Activated naive CD8-positive, alpha-beta T cell treated with anti-CD3 and anti-CD28 coated beads for 36 hours (primary cell): ENCODE measurements at regions not wholly inside any gene's neighbourhood (a gene's known extent, or its start where the extent isn't known, plus 50 kb on each side); places are given as distances from the start of the nearest gene placed in this dataset.

Source experiments
- DNase-seq: peaks from one replicate; pipeline ENCODE4 v3.0.0; 2021
- H3K27ac Mint-ChIP-seq: one replicate; pipeline ENCODE4 v1.8.0; 2022; ENCODE audit warnings: mild to moderate bottlenecking, moderate library complexity, mixed read lengths
- H3K27me3 Mint-ChIP-seq: one replicate; pipeline ENCODE4 v1.8.0; 2022; ENCODE audit warnings: mild to moderate bottlenecking, mixed read lengths
- H3K36me3 Mint-ChIP-seq: one replicate; pipeline ENCODE4 v1.8.0; 2021; ENCODE audit warnings: mild to moderate bottlenecking, mixed read lengths
- H3K4me1 Mint-ChIP-seq: one replicate; pipeline ENCODE4 v1.8.0; 2021; ENCODE audit warnings: mixed read lengths
- H3K4me3 Mint-ChIP-seq: one replicate; pipeline ENCODE4 v1.8.0; 2022; ENCODE audit warnings: mild to moderate bottlenecking, moderate library complexity, mixed read lengths
- H3K9me3 Mint-ChIP-seq: one replicate; pipeline ENCODE4 v1.8.0; 2022; ENCODE audit warnings: mixed read lengths

DNA sequence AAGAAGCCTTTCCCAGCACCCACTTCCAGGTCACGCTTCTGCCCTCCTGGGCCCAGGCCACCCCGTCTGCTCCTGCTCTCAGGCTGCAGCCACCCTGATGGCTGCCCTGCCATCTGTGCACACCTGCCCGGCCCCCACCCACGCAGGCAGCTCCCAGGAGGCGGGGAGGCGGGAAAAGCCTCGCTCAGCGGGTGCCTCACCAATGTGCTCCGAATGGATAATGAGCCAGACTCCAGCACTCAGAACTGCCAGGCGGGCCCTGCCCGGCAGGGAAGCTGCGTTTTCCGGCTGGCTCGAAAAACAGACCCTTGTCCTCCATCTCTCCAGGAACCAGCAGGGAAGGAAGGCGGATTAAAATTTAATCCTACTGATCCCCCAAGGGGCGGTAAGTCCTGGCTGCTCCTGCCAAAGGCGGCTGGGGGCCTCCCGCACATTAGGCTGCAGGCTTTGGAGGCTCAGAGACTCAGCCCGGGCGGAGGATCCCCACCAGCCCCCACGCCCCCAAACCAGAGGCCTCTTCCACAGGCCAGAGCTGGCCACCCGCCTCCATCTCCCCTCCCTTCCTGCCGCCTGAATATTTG lies 104.0 kb downstream of the NCOR2 start:
- no peak overlapping the region for H3K4me3 Mint-ChIP-seq
- H3K36me3 Mint-ChIP-seq = peaks cover 51% of the 10 kb centered on the region
- peaks cover 2% of the 10 kb centered on the region for H3K9me3 Mint-ChIP-seq
- H3K4me1 Mint-ChIP-seq = peaks cover 29% of the 10 kb centered on the region
- H3K27ac Mint-ChIP-seq = peak overlapping the region; percentile 25
- DNase-seq = no peak
- no peaks in the 10 kb centered on the region for H3K27me3 Mint-ChIP-seq

GRCh38 chr12:124462750-124463149 lies 104.7 kb downstream of the NCOR2 start:
- Mint-ChIP-seq H3K27ac (peak overlapping the region; percentile 36), H3K4me1 (peaks cover 35% of the 10 kb centered on the region), H3K36me3 (peaks cover 54% of the 10 kb centered on the region), H3K9me3 (peaks cover 2% of the 10 kb centered on the region), H3K4me3 (no peak overlapping the region), H3K27me3 (no peaks in the 10 kb centered on the region)
- DNase-seq = no peak

- Mint-ChIP-seq H3K4me1 (peaks cover 32% of the 10 kb centered on the region), H3K4me3 (no peak overlapping the region), H3K27ac (no peak overlapping the region), H3K27me3 (no peaks in the 10 kb centered on the region), H3K36me3 (peaks cover 51% of the 10 kb centered on the region), H3K9me3 (no peaks in the 10 kb centered on the region)
- no peak for DNase-seq
Measured at GRCh38 chr12:124461851-124462623, 105.4 kb downstream of the NCOR2 start.

DNA sequence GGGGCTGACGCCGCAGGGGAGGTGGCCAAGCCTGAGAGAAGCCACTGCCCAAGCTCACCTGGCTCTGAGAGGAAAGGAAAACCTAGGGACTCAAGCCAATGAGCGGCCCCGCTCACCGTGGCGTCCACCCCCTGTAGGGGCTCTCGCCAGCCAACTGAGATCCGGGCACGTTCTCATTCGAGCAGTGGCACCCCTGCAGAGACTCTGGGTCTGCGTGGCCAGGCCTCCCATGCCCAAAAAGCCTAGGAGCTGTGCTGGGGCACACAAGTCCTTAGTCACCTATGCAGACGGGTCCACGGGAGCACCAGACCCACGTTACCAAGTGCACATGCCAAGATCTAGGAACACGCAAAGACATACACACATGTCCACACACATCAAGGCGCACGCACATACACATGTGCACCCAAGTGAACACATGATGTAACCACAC lies 106.2 kb downstream of the NCOR2 start:
- Mint-ChIP-seq H3K9me3 (no peaks in the 10 kb centered on the region), H3K36me3 (peaks cover 50% of the 10 kb centered on the region), H3K27me3 (no peaks in the 10 kb centered on the region), H3K4me1 (peaks cover 28% of the 10 kb centered on the region), H3K4me3 (no peak overlapping the region), H3K27ac (no peak overlapping the region)
- no peak for DNase-seq

- peaks cover 28% of the 10 kb centered on the region for H3K4me1 Mint-ChIP-seq
- no peak for DNase-seq
- H3K27me3 Mint-ChIP-seq = no peaks in the 10 kb centered on the region
- no peak overlapping the region for H3K4me3 Mint-ChIP-seq
- no peaks in the 10 kb centered on the region for H3K9me3 Mint-ChIP-seq
- H3K27ac Mint-ChIP-seq = no peak overlapping the region
- peaks cover 50% of the 10 kb centered on the region for H3K36me3 Mint-ChIP-seq
Measured at GRCh38 chr12:124460771-124461170, 106.6 kb downstream of the NCOR2 start.

DNA sequence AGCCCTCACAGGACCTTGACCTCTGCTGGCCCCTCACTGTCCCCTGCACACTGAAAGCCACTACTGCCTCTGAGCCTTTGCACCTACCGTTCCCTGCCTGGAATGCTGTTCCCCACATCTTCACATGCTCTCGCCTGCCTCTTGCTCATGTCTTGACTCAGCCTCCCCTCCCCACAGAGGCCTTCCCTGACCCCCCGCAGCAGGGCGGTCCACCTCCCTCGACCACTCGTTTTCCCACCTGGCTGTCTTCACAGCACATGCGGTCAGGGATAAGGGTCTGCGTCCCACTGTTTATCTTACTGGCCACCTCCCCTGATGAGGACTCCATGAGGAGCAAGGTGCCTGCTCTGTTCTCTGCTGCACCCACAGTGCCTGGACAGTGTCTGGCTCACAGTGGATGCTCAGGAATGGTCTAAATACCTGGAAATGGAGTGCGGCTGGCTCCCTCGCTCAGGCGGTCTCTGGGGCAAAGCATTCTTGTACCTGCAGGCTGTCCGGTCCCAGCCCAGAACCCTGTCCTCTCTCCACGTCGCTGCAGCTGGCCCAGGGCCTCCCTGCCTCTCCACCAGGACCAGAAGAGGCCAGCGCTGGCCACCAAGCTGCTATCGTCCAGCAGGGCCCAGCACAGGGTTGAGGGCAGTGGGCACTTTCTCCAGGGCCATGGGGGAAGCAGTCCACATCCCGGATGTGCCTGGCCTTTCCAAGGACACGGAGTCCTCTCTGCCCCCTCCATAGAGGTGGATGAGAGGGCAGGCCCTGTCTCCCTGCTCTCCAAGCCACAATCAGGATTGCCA lies 107.4 kb downstream of the NCOR2 start:
- H3K27ac Mint-ChIP-seq = no peak overlapping the region
- H3K9me3 Mint-ChIP-seq = no peaks in the 10 kb centered on the region
- no peaks in the 10 kb centered on the region for H3K27me3 Mint-ChIP-seq
- H3K4me1 Mint-ChIP-seq = peaks cover 24% of the 10 kb centered on the region
- no peak overlapping the region for H3K4me3 Mint-ChIP-seq
- H3K36me3 Mint-ChIP-seq = peaks cover 45% of the 10 kb centered on the region
- no peak for DNase-seq

- Mint-ChIP-seq H3K27ac (no peak overlapping the region), H3K9me3 (no peaks in the 10 kb centered on the region), H3K4me1 (peaks cover 24% of the 10 kb centered on the region), H3K36me3 (peaks cover 39% of the 10 kb centered on the region), H3K27me3 (no peaks in the 10 kb centered on the region), H3K4me3 (no peak overlapping the region)
- no peak for DNase-seq
Measured at GRCh38 chr12:124458992-124459851, 108.2 kb downstream of the NCOR2 start.

GRCh38 chr12:124458220-124458991 lies 109.0 kb downstream of the NCOR2 start:
- Mint-ChIP-seq H3K36me3 (peaks cover 34% of the 10 kb centered on the region), H3K27me3 (no peaks in the 10 kb centered on the region), H3K4me1 (peaks cover 31% of the 10 kb centered on the region), H3K4me3 (no peak overlapping the region), H3K27ac (no peak overlapping the region), H3K9me3 (no peaks in the 10 kb centered on the region)
- no peak for DNase-seq

- H3K4me3 Mint-ChIP-seq = peak overlapping the region; percentile 70
- H3K36me3 Mint-ChIP-seq = peaks cover 34% of the 10 kb centered on the region
- H3K27ac Mint-ChIP-seq = peak overlapping the region; percentile 81
- no peaks in the 10 kb centered on the region for H3K9me3 Mint-ChIP-seq
- no peaks in the 10 kb centered on the region for H3K27me3 Mint-ChIP-seq
- peaks cover 34% of the 10 kb centered on the region for H3K4me1 Mint-ChIP-seq
- DNase-seq = peak; percentile 58
Measured at GRCh38 chr12:124457287-124458219, 109.9 kb downstream of the NCOR2 start.

GRCh38 chr12:124456652-124457152 lies 110.7 kb downstream of the NCOR2 start:
- peak; percentile 40 for DNase-seq
- H3K27me3 Mint-ChIP-seq = no peaks in the 10 kb centered on the region
- peak overlapping the region; percentile 81 for H3K27ac Mint-ChIP-seq
- H3K36me3 Mint-ChIP-seq = peaks cover 34% of the 10 kb centered on the region
- H3K4me1 Mint-ChIP-seq = peaks cover 38% of the 10 kb centered on the region
- no peaks in the 10 kb centered on the region for H3K9me3 Mint-ChIP-seq
- H3K4me3 Mint-ChIP-seq = peak overlapping the region; percentile 70

DNA sequence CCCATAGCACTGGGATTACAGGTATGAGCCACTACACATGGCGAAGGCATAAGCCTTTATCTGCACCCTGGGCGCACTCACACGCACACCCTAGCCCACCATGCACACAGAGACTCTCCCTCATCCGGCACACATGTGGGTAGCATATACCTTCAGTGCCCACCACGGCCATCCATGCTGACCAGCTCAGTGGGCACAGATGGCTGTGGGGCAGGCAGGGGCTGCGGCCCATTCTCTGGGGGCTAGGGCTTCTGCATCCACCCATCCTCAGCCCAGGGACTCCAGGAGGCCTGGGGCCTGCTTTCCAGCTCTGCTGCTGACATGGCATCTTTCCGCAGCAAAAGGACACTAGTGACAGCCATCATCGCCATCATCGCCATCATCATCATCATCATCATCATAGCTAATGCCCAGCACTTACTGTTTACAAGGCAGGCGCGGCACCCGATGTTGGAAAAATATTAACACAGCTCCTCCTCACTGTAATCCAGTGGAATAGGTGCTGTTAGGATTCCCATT lies 111.2 kb downstream of the NCOR2 start:
- H3K36me3 Mint-ChIP-seq = peaks cover 34% of the 10 kb centered on the region
- H3K4me1 Mint-ChIP-seq = peaks cover 41% of the 10 kb centered on the region
- no peak overlapping the region for H3K4me3 Mint-ChIP-seq
- no peaks in the 10 kb centered on the region for H3K9me3 Mint-ChIP-seq
- H3K27ac Mint-ChIP-seq = no peak overlapping the region
- H3K27me3 Mint-ChIP-seq = no peaks in the 10 kb centered on the region
- no peak for DNase-seq

- Mint-ChIP-seq H3K27ac (no peak overlapping the region), H3K9me3 (no peaks in the 10 kb centered on the region), H3K36me3 (peaks cover 32% of the 10 kb centered on the region), H3K4me1 (peaks cover 47% of the 10 kb centered on the region), H3K27me3 (no peaks in the 10 kb centered on the region), H3K4me3 (no peak overlapping the region)
- DNase-seq = no peak
Measured at GRCh38 chr12:124455336-124455735, 112.1 kb downstream of the NCOR2 start.

DNA sequence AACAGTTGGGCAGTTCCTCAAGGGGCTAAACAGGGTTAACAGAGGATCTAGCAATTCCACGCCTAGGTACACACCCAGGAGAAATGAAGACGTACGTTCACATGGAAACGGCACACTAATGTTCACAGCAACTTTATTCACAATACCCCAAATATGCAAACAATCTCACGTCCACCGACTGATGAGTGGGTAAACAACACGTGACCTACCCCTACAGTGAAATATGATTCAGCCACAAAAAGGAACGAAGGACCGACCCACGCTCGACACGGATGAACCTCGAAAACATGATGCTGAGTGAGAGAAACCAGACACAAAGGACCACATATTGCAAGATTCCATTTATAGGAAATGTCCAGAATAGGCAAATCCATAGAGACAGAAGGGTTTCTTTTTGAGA lies 112.7 kb downstream of the NCOR2 start:
- H3K4me3 Mint-ChIP-seq = no peak overlapping the region
- peaks cover 28% of the 10 kb centered on the region for H3K36me3 Mint-ChIP-seq
- peaks cover 47% of the 10 kb centered on the region for H3K4me1 Mint-ChIP-seq
- no peak overlapping the region for H3K27ac Mint-ChIP-seq
- H3K9me3 Mint-ChIP-seq = no peaks in the 10 kb centered on the region
- no peaks in the 10 kb centered on the region for H3K27me3 Mint-ChIP-seq
- DNase-seq = no peak
